ENCODE measurements at regions not wholly inside any gene's neighbourhood (a gene's known extent, or its start where the extent isn't known, plus 50 kb on each side); places are given as distances from the start of the nearest gene placed in this dataset.

- TF ChIP-seq RFX5 (IDR thresholded peaks at IDR 0.05; ENCODE audit: low read depth, low read length) (no peak), ZSCAN29 (IDR thresholded peaks at IDR 0.05) (no peak)
Measured at GRCh38 chrX:128807367-128807766, 715.9 kb downstream of the SMARCA1 start.
